GM23248 (cell line): ENCODE measurements at regions not wholly inside any gene's neighbourhood (a gene's known extent, or its start where the extent isn't known, plus 50 kb on each side); places are given as distances from the start of the nearest gene placed in this dataset.

Source experiments
- EZH2 ChIP-seq: fragments of 200-600 bp; sonication (generic); IDR thresholded peaks from 2 replicates; pipeline ENCODE4 v1.6.1; 2018; ENCODE audit warnings: antibody characterized with exemption, mild to moderate bottlenecking; ENCODE audit not compliant: insufficient read depth, poor library complexity, severe bottlenecking
- EZH2phosphoT487 ChIP-seq: fragments of 200-600 bp; sonication (generic); IDR thresholded peaks from 2 replicates; pipeline ENCODE4 v1.6.1; 2018; ENCODE audit warnings: antibody characterized with exemption, moderate library complexity, mild to moderate bottlenecking, low read depth; ENCODE audit not compliant: insufficient read depth

DNA sequence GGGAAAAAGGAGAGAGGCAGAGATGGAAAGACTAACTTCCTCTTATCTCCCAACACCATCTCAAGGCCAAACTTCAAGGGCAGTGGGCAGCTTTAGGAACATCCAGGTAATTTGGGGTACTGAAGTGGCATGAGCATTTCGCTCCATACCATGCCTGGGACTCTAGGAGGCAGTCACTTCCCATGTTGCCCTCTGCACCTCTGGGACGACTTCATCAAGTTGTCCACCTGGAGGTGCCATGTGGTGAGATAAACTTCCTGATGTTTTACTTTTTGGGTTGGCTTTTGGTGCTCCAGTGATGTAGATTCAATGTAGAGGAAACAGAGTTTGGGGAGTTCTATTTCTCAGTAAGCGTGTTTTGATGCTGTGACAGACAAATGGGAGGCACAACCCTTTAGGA, 56.3 kb upstream of the UPP2 start:
- no peak for TF ChIP-seq EZH2
- TF ChIP-seq EZH2phosphoT487 = no peak
